GM12892 (cell line): ENCODE measurements at regions not wholly inside any gene's neighbourhood (a gene's known extent, or its start where the extent isn't known, plus 50 kb on each side); places are given as distances from the start of the nearest gene placed in this dataset.

ENCODE experiments used
- DNase-seq: peaks from one replicate; pipeline ENCODE4 v3.0.0; 2011; ENCODE audit not compliant: insufficient read length
- FAIRE-seq: peaks from 2 replicates; lab custom pipeline; 2011; peaks lifted over from hg19 to GRCh38; lab: Jason Lieb, UNC
- POLR2A ChIP-seq: IDR thresholded peaks from 2 replicates; pipeline ENCODE4 v1.6.1; 2011; ENCODE audit warnings: low read depth, low read length, control low read depth
- POLR2AphosphoS5 ChIP-seq: IDR thresholded peaks from 2 replicates; pipeline ENCODE4 v1.6.1; 2011; ENCODE audit warnings: low read depth, low read length, control low read depth
- TAF1 ChIP-seq: IDR thresholded peaks from 2 replicates; pipeline ENCODE4 v1.6.1; 2011; ENCODE audit warnings: low read depth, mild to moderate bottlenecking, control low read depth, low read length, borderline replicate concordance

DNA sequence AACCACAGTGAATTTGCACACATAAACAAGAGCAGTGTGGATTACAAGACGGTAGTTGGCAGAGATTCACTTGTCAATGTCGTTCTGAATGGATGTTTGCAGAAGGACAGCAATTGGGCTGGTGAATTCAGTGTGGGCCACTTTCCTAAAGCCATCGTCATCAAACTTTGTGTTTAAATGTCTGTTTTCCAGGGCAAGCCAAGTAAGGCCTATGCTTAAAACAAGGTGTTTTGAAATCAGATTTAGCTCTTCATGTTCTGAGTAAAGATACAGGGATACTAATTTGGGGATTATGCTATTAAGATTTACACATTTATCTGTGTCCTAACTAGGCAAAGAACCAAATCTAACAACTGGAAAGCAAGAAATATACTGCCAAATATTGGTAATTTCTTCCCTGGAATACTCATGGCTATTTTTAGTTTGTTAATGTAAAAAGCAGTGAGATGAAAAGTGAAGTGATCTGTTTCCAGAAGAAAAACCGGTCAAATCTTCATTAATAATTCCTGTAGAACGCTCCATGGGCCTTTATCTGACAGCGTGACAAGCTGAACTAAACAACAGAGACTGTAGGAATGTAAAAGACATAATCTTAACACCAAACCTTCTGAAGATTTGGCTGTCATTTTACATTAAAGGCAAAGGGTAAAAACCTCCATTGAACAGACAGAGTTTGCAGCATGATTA is 175.7 kb downstream of the ICOS start:
- no peak for TF ChIP-seq POLR2A
- no peak for TF ChIP-seq POLR2AphosphoS5
- no peak for TF ChIP-seq TAF1
- no peak for FAIRE-seq
- DNase-seq = no peak

DNA sequence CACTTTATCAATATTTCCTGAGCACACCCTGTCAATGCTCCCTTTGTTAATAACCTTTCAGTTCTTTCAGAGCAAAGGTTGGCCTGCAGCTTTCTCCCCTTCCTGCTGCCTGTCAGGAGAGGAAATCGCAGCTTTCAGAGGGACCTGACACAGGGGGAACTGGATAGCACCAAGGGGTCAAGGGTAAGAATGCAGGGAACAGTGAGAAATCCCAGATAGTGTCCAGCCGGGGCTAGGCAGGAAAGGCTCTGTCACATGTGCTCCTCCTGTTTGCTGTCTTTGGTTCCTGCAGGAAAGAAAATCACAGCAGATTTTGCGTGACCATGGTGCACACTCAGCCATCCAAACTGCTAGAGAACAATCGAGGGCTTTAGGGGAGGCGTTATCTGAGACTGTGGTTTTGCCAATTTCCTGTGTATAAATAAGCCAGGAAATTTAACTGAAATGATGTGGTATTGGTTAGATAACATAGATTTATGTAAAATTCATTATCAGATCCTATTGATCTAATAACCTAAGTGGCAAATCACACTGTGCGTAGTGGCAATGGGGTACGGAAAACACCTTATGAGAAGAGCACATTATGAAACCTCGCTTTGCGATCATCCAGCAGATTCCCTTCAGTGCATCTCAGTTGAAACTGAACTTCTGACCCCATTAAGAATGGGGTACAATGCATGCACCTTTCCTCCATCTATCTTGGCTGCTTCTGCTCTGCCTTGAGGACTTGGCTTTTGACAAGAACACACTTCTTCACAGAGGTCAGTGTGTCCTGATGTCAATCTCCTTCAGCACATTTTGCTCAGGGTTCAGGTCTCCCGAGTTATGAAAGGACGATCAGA is 178.0 kb downstream of the ICOS start:
- DNase-seq (no peak), FAIRE-seq (no peak)
- TF ChIP-seq TAF1 (no peak), POLR2AphosphoS5 (no peak), POLR2A (no peak)

DNA sequence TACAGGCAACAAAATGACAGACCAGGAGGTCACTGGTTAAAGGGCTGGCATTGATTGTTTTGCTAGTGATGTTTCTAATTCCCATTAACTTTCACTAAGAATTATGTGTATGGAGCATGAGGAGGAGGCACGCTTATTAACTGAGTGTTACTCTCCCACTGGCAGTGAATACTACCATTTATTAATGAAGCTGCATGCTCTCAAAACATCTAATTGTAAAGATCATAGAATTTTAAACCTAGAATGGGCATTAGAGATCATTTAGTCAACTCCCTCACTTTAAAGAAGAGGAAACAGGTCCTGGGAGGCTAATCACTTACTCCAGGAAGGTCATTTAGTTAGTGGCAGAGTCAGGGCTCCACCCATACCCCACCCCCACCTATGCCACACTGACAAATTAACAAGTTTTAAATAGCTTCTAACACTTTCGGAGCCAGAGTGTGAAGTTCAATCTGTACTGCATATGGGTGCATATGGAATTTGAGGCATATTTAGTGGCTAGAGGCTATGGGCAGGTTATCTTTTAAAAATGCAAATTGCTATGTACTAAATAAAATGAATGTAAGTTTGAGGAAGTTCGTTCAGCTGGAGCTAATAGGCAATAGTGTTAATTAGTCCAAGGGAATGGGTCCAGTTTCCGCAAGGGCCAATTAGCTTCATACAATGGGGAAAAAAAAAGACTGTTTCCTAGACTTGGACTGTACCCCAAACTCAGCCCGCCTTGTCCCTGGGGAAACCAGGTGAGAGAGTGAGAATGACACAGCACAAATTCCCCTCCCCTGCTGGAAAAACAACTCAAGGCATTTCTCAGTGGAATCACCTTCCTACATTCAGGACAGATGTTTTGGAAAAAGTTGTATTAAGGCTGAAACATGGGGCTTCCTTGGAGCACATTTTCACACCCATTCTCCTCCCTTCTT is 178.8 kb downstream of the ICOS start:
- DNase-seq = no peak
- FAIRE-seq = no peak
- no peak for TF ChIP-seq POLR2A
- TF ChIP-seq TAF1 = no peak
- TF ChIP-seq POLR2AphosphoS5 = no peak

DNA sequence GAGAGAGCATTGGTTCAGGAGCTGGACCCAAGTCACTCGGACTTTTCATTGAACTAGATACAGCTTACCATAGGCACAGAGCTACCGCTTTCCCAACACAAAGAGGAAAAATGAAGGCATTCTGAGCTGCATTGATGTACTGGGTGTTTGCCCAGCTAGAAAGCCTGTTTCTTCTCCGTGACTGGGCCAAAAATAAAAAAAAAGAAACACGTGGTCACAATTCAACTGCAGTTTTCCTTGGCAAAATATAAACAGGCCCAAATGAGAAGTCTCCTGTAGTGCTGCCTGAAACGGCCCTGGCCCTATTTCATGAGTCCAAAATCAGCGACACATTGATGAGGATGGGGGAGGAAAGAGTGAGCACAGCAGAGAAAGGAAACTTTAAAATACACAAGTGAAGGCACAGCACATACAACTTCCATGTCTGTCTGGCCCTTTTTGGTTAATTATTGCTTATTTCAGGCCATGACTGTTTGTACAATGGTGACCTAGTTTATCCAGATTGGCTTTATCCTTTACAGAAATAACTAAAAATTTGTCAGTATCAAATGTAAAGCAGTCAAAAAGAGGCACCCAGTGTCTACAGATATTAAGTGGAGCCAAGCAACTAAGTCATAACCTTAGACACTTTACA is 179.7 kb downstream of the ICOS start:
- TF ChIP-seq TAF1 = no peak
- TF ChIP-seq POLR2A = no peak
- no peak for TF ChIP-seq POLR2AphosphoS5
- DNase-seq (no peak), FAIRE-seq (no peak)

DNA sequence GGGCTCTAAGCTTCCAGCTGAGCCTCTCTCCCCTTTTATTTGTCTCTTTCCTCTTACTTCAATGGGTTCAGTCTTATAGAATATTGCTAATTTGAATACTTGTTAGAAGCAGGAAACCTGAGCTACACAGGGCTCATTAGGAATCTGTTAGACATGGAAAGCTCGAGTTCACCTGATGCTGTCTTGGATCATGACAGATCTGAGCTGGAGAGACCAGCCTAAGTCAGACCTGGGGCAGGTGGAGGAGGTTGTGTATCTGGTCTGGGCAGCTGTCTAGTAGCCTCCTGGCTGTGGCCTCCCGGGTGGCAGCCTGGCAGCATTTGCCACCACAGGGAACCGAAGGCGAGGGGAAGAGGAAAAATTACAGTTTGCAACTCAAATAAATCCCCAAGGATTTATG is 185.9 kb downstream of the ICOS start:
- FAIRE-seq = no peak
- TF ChIP-seq POLR2A = no peak
- no peak for TF ChIP-seq TAF1
- TF ChIP-seq POLR2AphosphoS5 = no peak

DNA sequence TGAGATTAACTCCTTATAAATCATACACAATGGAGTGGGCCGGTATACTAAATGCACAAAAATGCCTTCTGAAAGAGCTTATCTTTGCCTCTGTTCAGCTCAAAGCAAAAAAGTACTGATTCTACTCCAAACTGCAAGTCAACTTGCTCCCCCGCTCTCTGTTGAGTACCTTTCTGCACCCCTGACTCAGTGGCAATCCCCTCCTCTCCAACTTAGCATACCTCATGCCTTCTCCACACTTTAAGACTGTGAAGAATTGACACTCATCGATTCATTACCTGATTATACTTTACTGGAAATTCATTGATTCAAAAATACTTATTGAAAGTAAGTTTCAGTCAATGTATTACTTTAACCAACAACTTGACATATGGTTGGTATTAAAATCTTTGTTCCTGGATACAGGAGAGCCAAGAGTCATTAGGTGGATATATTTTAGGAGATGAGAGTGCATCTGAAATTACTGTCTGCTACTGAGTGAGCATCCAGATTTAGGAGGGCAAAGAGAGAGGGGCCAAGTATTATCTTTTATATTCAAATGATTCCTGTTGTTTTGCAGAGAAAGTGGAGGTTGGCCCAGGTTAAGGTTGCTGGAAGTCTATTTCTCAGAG is 187.7 kb downstream of the ICOS start:
- TF ChIP-seq POLR2AphosphoS5 (no peak), POLR2A (no peak), TAF1 (no peak)
- FAIRE-seq = no peak

More for the DNA sequence above, 185.9 kb downstream of the ICOS start:
- DNase-seq = no peak

DNA sequence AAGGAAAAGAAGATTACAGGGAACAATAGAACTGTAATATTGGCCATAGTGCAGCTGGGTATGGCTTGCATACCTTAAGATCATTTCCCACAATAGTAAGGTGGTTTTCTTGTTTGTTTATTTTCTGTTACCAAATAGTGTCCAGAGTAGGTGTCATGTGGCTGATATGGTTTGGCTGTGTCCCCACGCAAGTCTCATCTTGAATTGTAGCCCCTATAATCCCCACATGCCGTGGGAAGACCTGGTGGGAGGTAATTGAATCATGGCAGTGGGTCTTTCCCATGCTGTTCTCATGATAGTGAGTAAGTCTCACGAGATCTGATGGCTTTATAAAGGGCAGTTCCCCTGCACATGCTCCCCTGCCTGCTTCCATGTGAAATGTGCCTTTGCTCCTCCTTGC is 190.1 kb downstream of the ICOS start:
- FAIRE-seq (no peak), DNase-seq (no peak)
- no peak for TF ChIP-seq TAF1
- TF ChIP-seq POLR2A = no peak
- no peak for TF ChIP-seq POLR2AphosphoS5

More for the DNA sequence above, 187.7 kb downstream of the ICOS start:
- no peak for DNase-seq

DNA sequence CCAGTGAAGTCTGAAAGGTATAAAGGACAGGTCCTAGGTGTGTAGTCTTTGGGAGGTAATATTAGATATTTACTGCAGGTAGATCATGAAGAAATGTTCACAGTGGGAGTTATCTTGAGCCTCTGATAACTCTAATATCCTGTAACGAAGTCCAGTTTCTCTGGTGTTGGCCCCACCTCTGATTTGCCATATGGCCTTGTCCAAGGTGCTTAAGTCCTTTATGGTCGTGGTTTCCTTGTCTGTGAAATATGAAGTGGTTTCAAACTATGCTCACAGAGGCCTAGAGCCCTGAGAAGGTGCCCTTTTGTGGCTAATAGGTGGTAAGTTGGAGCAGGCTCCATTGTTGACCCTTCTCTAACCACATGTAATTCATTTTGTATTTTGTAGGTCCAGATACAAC is 190.7 kb downstream of the ICOS start:
- DNase-seq (no peak), FAIRE-seq (no peak)
- TF ChIP-seq POLR2A = no peak
- no peak for TF ChIP-seq POLR2AphosphoS5
- no peak for TF ChIP-seq TAF1

DNA sequence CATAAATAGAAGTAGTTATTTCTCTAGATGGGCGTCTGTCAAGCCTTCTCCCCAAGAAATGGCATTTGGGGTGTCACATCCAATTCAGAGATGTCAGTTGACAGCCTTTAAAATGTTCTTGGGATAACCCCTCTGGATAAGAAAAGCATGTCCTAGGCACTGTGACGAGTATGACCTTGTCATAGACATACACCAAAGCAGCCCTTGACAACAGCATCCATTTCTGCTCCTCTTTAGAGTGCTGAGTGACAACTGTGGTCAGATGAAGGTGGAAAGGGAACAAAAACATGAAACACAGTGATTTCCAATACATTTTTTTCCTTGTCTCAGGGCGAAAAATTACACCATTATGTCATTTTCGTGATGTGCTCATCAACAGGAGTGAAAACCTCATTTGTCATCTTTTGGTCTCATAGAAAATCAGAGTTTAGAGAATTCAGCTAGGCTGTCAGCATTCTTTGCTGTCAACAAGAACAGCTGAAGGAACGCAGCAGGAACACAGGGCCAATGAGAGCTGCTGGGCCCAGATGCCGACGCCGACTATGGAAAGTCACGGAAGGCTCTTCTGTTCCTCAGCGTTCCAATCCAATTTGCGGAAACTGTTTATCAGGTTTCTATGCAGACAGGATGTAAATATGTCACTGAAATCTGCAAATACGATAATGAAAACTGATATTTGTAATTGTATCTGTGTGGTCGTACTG is 193.2 kb downstream of the ICOS start:
- DNase-seq = no peak
- TF ChIP-seq POLR2AphosphoS5 (no peak), TAF1 (no peak), POLR2A (no peak)
- no peak for FAIRE-seq

DNA sequence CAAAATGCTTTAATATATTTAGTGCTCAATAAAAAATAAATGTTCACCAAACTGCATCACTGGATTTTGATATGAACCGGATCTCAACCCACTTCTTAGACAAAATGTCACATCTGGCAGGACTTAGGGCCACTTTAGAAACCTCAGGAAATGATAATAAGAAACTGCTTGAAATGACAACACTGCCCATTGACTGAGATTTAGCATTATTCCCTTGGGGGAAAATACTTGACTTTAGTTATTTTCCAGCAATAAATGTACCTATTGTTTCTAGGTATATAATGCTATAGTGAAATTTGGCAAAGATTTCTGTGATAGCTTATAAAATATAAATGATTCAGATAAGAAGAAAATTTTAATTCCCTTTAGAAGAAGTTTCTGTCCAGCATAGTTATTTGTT is 195.1 kb downstream of the ICOS start:
- DNase-seq = no peak
- TF ChIP-seq POLR2A (no peak), TAF1 (no peak), POLR2AphosphoS5 (no peak)
- no peak for FAIRE-seq
